ENCODE measurements at regions not wholly inside any gene's neighbourhood (a gene's known extent, or its start where the extent isn't known, plus 50 kb on each side); places are given as distances from the start of the nearest gene placed in this dataset.

DNA sequence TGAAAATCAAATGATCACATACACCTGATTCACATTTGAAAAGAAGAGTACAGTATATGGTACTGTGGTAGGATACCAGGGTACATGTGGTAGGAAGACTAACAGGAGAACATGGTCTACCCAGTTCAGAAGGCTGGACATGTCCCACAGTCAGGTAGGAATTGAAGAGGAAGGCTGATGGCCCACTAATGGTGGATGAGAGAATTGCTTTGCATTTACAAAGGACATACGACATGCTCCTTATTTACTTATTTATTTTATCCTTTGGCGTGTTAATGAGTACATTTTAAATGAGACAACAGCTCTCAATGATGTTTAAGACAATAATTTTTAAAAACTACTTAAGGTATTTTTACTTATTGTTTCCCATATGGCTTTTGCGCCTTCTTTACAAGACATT lies 106.7 kb upstream of the BMP2K start:
- DNase-seq = no peak
- H3K4me3 Mint-ChIP-seq (ENCODE audit: unreplicated experiment) = no peak overlapping the region
- no peaks in the 10 kb centered on the region for H3K27me3 ChIP-seq (replicated peaks; ENCODE audit: control insufficient read depth, insufficient read depth, low read length)
- no peak overlapping the region for H3K27ac Mint-ChIP-seq (ENCODE audit: unreplicated experiment)
- H3K27me3 Mint-ChIP-seq (ENCODE audit: insufficient read depth, unreplicated experiment) = no peaks in the 10 kb centered on the region
- H3K4me1 ChIP-seq = peaks cover 10% of the 10 kb centered on the region; the same call in 1 of the 2 replicates
- H3K9me3 Mint-ChIP-seq (ENCODE audit: unreplicated experiment) = no peaks in the 10 kb centered on the region
- BruUV-seq (replicated peaks) = no TSS peak
- ChIA-PET POLR2A (no interaction called here), CTCF (no interaction called here)
- no peaks in the 10 kb centered on the region for H3K4me1 Mint-ChIP-seq (ENCODE audit: low read depth, unreplicated experiment)
- no peak overlapping the region for H3K4me3 ChIP-seq (ENCODE audit: low read depth, low read length)
- TF ChIP-seq, protein P1, sequence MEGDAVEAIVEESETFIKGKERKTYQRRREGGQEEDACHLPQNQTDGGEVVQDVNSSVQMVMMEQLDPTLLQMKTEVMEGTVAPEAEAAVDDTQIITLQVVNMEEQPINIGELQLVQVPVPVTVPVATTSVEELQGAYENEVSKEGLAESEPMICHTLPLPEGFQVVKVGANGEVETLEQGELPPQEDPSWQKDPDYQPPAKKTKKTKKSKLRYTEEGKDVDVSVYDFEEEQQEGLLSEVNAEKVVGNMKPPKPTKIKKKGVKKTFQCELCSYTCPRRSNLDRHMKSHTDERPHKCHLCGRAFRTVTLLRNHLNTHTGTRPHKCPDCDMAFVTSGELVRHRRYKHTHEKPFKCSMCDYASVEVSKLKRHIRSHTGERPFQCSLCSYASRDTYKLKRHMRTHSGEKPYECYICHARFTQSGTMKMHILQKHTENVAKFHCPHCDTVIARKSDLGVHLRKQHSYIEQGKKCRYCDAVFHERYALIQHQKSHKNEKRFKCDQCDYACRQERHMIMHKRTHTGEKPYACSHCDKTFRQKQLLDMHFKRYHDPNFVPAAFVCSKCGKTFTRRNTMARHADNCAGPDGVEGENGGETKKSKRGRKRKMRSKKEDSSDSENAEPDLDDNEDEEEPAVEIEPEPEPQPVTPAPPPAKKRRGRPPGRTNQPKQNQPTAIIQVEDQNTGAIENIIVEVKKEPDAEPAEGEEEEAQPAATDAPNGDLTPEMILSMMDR (IDR thresholded peaks at IDR 0.05; ENCODE audit: insufficient read depth in 1 of 2, low read depth in 1 of 2, low read length in 1 of 2, severe bottlenecking in 1 of 2, unreplicated experiment in 1 of 2) = peak; percentile 14 to 32
- intact Hi-C loops (cut with micrococcal nuclease; ENCODE audit: unreplicated experiment) = no loop called here
- H3K9me3 ChIP-seq = no peaks in the 10 kb centered on the region
- H3K36me3 ChIP-seq (ENCODE audit: control insufficient read depth, insufficient read depth, low read length) = no peaks in the 10 kb centered on the region; the same call in 1 of the 2 replicates
- H3K36me3 Mint-ChIP-seq (ENCODE audit: insufficient read depth, unreplicated experiment) = no peaks in the 10 kb centered on the region

DNA sequence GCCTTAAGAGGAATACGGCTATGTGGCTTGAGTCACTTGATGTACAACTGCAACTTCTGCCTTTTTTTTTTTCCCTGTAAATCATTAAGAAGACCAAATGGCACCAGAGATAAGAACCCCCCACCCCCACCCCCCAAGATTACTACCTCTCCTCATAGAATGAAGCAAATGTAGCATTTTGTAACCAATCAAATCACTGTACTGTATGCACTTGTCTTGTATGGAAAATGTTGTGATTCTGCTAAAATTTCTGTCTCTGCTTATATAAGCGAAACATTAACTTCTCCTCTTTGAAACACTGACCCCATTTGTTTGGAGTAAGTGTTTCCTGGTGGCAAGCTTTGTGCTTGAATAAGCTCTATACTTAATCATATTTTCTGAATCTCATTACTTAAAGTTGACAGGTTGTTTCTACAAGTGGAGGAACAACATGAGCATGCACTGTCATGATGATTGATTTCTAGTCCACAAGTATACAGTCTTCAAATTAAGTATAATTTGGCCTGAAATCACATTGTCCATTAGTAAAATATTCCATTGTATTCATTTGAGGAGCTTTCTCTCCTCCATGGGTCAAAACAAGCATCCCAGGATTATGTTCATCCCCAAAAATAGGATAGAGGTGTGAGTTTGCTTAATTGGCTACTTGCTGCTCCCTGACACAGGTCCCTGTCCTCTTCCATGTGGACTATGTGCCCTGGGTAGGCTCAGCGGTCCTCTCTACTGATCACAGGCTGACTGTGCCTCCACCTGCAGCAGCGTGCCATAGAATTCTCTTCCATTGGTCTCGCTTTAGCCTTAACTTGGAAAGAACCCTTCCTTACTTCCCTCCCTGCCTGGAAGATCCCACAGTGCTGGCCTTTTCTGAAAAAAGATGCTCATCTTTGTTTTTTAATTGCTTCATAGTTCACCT lies 104.0 kb upstream of the BMP2K start:
- Histone ChIP-seq H3K36me3 (ENCODE audit: control insufficient read depth, insufficient read depth, low read length) (no peaks in the 10 kb centered on the region; the same call in 1 of the 2 replicates), H3K4me3 (ENCODE audit: low read depth, low read length) (no peak overlapping the region), H3K27me3 (replicated peaks; ENCODE audit: control insufficient read depth, insufficient read depth, low read length) (no peaks in the 10 kb centered on the region), H3K4me1 (peaks cover 10% of the 10 kb centered on the region; the same call in 1 of the 2 replicates), H3K9me3 (no peaks in the 10 kb centered on the region)
- no peak for DNase-seq
- Mint-ChIP-seq H3K36me3 (ENCODE audit: insufficient read depth, unreplicated experiment) (no peaks in the 10 kb centered on the region), H3K27me3 (ENCODE audit: insufficient read depth, unreplicated experiment) (no peaks in the 10 kb centered on the region), H3K9me3 (ENCODE audit: unreplicated experiment) (peaks cover 9% of the 10 kb centered on the region), H3K4me3 (ENCODE audit: unreplicated experiment) (no peak overlapping the region), H3K27ac (ENCODE audit: unreplicated experiment) (no peak overlapping the region), H3K4me1 (ENCODE audit: low read depth, unreplicated experiment) (no peaks in the 10 kb centered on the region)
- intact Hi-C loops (cut with micrococcal nuclease; ENCODE audit: unreplicated experiment) = no loop called here
- no TSS peak for BruUV-seq (replicated peaks)
- CTCF ChIA-PET = no interaction called here
- TF ChIP-seq, protein P1 (IDR thresholded peaks at IDR 0.05; ENCODE audit: insufficient read depth in 1 of 2, low read depth in 1 of 2, low read length in 1 of 2, severe bottlenecking in 1 of 2, unreplicated experiment in 1 of 2) = no peak
- POLR2A ChIA-PET = no interaction called here

DNA sequence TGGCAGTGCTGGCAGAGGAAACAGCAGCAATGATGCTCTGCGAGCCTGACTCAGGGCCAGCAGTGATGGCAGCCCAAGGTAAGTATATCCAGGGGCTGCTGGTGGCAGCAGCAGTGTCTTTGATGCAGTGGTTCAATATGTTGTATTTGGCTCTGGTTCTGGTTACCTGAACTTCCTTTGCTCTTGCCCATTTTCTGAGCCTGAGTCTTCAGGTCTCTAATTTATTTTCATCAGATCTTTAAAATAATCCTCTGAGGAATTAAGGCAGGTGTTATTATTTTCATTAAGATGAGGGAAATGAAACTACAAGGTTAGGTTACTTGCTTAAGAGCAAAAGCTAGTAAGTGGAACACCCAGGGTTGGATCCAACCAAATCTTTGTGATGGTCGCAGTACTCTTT lies 102.8 kb upstream of the BMP2K start:
- Histone ChIP-seq H3K36me3 (ENCODE audit: control insufficient read depth, insufficient read depth, low read length) (no peaks in the 10 kb centered on the region; the same call in 1 of the 2 replicates), H3K9me3 (no peaks in the 10 kb centered on the region), H3K4me3 (ENCODE audit: low read depth, low read length) (no peak overlapping the region), H3K4me1 (peaks cover 13% of the 10 kb centered on the region; the same call in 1 of the 2 replicates), H3K27me3 (replicated peaks; ENCODE audit: control insufficient read depth, insufficient read depth, low read length) (no peaks in the 10 kb centered on the region)
- intact Hi-C loops (cut with micrococcal nuclease; ENCODE audit: unreplicated experiment) = no loop called here
- ChIA-PET CTCF (no interaction called here), POLR2A (no interaction called here)
- TF ChIP-seq, protein P1 (IDR thresholded peaks at IDR 0.05; ENCODE audit: insufficient read depth in 1 of 2, low read depth in 1 of 2, low read length in 1 of 2, severe bottlenecking in 1 of 2, unreplicated experiment in 1 of 2) = no peak
- DNase-seq = no peak
- H3K4me1 Mint-ChIP-seq (ENCODE audit: low read depth, unreplicated experiment) = no peaks in the 10 kb centered on the region
- H3K36me3 Mint-ChIP-seq (ENCODE audit: insufficient read depth, unreplicated experiment) = no peaks in the 10 kb centered on the region
- H3K27me3 Mint-ChIP-seq (ENCODE audit: insufficient read depth, unreplicated experiment) = no peaks in the 10 kb centered on the region
- no TSS peak for BruUV-seq (replicated peaks)
- H3K27ac Mint-ChIP-seq (ENCODE audit: unreplicated experiment) = no peak overlapping the region
- H3K9me3 Mint-ChIP-seq (ENCODE audit: unreplicated experiment) = peaks cover 9% of the 10 kb centered on the region
- H3K4me3 Mint-ChIP-seq (ENCODE audit: unreplicated experiment) = no peak overlapping the region
